Urothelium cell line (cell line): ENCODE measurements at regions not wholly inside any gene's neighbourhood (a gene's known extent, or its start where the extent isn't known, plus 50 kb on each side); places are given as distances from the start of the nearest gene placed in this dataset.

Experiments
- DNase-seq: peaks from one replicate; pipeline ENCODE4 v3.0.0; 2011; ENCODE audit warnings: low spot score, mixed read lengths
- FAIRE-seq: peaks from 2 replicates; lab custom pipeline; 2011; peaks lifted over from hg19 to GRCh38; lab: Jason Lieb, UNC

DNA sequence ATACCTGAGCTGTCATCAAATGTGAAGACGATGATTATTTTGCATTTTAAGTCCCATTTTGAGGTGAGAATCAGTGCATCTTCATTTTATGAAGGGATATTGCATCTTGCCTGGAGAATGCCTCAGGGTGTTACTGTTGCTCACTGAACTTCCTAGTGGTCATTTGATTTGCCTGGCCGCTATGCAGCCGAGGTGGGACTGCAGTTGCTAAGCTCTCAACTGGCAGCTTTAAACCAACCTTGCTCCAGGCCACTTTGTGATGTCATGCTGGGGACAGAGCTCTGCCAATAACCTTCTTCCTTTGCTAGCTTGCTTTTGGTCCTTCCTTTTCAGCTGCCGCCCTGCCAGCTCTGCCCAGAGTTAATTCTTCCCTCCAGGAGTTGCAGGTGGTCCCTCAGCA, 409.4 kb upstream of the B3GAT1 start:
- no peak for FAIRE-seq

DNA sequence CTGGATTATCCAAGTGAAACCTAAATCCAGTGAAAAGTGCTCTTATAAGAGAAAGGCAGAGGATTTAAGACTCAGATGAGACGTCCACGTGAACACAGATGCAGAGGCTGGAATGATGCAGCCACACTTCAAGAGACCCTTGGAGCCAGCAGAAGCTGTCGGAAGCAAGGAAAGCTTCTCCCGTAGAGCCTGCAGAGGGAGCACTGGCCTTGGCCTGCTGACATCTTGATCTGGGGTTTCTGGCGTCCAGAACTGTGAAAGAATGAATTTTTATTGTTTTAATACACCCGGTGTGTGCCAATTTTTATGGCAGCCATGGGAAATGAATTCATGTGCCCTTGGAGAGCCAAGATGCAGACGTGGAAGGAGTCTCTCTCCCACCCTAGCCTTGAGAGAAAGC, 407.0 kb upstream of the B3GAT1 start:
- DNase-seq (no peak), FAIRE-seq (no peak)

More for the DNA sequence above, 409.4 kb upstream of the B3GAT1 start:
- DNase-seq = no peak

DNA sequence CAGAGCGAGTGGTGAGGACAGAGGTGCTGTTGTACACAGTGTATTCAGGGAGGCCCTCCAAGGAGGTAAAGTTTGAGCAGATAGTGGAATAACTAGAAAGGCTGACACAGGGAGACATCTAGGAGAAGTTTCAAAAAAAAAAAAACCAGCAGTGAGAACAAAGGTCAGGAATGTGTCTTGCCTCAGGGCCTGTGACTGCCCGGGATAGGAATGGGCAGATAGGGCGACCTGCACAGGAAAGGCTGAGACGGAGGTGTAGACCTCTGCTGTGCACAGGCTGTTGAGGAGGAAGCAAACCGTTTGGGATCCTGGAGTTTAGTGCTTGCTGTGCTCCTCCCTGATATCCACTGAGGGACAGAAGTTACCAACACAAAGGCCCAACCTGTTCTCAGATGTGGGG, 406.5 kb upstream of the B3GAT1 start:
- FAIRE-seq = no peak
- no peak for DNase-seq

GRCh38 chr11:134815404-134815803, 403.4 kb upstream of the B3GAT1 start:
- FAIRE-seq (no peak), DNase-seq (no peak)

DNA sequence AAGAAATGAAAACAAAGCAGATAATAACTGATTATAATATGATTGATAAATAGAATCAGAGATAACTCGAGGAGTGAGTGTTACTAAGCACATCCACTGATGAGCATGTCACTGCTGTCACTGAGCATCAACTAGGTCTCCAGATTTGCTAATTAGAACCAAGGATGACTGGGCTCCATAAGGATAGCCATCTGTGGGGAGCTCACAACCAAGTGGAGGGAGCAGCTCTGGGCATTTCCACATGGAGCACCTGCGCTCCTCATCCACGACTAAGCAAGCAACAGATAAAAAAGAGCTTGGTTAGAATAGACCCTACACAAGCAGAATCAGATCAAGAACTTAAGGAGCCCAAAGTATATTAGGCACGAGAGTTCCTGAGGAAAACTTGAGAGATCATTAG, 396.0 kb upstream of the B3GAT1 start:
- FAIRE-seq = no peak

GRCh38 chr11:134802598-134802997, 390.6 kb upstream of the B3GAT1 start:
- no peak for DNase-seq
- no peak for FAIRE-seq

More for the DNA sequence above, 396.0 kb upstream of the B3GAT1 start:
- DNase-seq = no peak

DNA sequence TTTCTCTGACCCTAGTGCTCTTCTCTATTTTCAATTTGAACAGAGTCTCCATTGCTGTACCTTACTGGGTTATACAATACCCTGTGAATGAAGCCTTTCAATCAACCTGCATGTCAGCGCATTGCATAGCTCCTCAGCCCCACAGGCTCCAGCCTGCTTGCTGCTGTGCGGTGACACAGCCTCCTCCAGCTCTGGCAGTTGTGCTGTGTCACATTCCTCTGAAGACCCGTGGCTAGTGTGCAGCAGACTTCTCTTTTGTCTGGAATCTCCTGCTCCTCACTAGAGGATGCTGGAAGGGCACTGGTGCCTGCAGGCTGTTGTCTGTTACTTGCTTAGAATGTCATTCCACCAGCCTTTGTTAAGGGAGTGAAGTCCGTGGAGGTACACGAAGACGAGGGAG, 390.1 kb upstream of the B3GAT1 start:
- DNase-seq = peak; percentile 14
- no peak for FAIRE-seq

- DNase-seq (no peak), FAIRE-seq (no peak)
Observed at GRCh38 chr11:134801570-134801969, 389.5 kb upstream of the B3GAT1 start.

GRCh38 chr11:134800826-134801225, 388.8 kb upstream of the B3GAT1 start:
- FAIRE-seq = no peak
- no peak for DNase-seq

DNA sequence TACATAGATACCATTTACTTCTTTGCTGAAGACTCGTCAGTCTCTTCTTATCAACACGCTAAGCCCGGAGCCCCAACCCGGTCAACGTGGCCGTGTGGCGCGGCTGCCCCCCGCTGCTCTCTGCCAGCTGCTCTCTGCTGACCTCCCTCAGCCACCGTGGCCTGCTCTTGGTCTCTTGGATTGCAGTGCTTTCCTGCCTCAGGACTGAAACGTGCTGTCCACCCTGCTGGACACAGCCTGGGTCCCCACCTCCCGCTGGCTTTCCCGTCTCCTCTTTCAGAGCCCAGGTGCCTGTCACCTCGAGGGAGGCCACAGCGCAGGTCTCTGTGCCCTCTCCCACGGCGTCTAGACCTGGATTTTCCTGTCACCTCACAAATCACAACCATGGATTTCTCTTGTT, 388.1 kb upstream of the B3GAT1 start:
- DNase-seq = no peak
- no peak for FAIRE-seq

GRCh38 chr11:134799386-134799785, 387.3 kb upstream of the B3GAT1 start:
- DNase-seq (no peak), FAIRE-seq (no peak)

GRCh38 chr11:134797411-134798089, 385.5 kb upstream of the B3GAT1 start:
- FAIRE-seq (no peak), DNase-seq (no peak)

- DNase-seq = no peak
- no peak for FAIRE-seq
Observed at GRCh38 chr11:134795017-134795416, 383.0 kb upstream of the B3GAT1 start.

GRCh38 chr11:134794192-134794591, 382.1 kb upstream of the B3GAT1 start:
- FAIRE-seq (no peak), DNase-seq (no peak)

GRCh38 chr11:134792677-134793076, 380.6 kb upstream of the B3GAT1 start:
- no peak for DNase-seq
- FAIRE-seq = no peak

DNA sequence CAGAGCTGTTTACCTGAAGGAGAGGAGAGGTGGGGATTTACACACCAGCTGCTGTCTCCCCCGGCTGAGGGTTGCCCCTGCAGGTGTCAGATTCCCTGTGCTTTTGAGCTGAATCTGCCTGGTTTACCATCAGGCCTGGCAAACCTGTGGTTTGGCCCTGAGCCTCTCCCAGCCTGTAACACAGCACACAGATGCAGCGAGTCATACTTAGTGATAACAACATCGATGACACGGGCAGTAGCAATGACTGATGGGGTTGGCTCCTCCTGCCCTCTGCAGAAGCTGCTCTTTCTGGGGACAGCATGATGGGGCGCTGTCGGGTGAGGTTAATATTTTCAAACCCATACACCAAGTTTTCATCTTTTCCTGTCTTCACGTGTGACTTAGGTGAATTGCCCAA, 380.0 kb upstream of the B3GAT1 start:
- DNase-seq (no peak), FAIRE-seq (no peak)

- FAIRE-seq (no peak), DNase-seq (no peak)
Observed at GRCh38 chr11:134791102-134791501, 379.1 kb upstream of the B3GAT1 start.

DNA sequence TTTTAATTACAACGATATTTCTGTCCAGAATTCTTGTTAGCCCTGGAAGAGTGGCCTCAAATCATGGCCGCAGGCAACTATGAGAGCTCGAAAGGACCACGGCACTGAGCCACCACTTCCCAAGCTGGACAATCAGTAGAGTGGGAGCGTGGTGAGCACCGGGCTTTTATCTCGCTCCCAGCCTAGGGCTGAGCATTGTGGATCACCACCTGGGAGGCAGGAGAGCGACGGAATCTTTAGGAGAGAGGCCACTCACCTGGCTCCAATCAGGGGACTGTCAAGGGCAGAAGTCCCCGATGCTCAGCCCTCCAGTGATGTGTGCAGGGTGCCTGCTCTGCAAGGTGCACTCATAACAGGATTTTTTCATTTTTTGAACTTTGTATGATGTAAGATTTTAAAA, 377.1 kb upstream of the B3GAT1 start:
- no peak for DNase-seq
- no peak for FAIRE-seq

- FAIRE-seq = no peak
Observed at GRCh38 chr11:134786636-134787035, 374.6 kb upstream of the B3GAT1 start.

DNA sequence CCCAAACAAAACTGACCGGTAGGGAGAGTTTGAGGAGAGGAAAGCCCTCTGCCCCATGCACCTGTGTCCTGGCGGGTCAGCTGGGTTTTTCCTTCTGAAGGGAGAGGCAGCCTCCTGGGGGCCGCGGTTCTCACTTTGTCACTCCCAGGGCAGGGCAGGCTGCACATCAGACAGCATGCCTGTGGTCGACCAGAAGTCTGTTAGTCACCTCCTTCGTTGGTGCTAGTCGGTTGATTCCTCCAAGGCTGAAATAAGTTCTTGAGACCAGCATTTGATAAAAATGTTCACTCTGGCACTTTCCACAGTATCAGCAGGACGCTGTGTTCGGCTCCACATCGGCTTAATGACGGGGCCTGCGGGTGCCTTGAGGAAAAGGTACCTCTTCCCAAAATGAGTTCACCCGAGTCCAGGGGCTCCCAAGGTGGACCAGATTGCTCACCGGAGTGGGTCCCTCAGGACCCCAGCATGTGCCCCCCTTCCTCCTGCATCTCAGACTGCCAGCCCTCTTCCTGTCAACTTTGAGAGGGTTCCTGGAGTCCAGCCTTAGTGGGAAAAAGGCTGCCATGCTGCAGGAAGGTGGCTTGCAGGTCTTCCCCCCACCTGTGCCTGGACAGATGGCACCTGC, 373.7 kb upstream of the B3GAT1 start:
- FAIRE-seq (no peak), DNase-seq (no peak)

More at GRCh38 chr11:134786636-134787035, 374.6 kb upstream of the B3GAT1 start:
- DNase-seq = no peak

GRCh38 chr11:134785059-134785458, 373.0 kb upstream of the B3GAT1 start:
- no peak for DNase-seq
- FAIRE-seq = no peak

- DNase-seq (no peak), FAIRE-seq (no peak)
Observed at GRCh38 chr11:134784568-134784967, 372.5 kb upstream of the B3GAT1 start.

DNA sequence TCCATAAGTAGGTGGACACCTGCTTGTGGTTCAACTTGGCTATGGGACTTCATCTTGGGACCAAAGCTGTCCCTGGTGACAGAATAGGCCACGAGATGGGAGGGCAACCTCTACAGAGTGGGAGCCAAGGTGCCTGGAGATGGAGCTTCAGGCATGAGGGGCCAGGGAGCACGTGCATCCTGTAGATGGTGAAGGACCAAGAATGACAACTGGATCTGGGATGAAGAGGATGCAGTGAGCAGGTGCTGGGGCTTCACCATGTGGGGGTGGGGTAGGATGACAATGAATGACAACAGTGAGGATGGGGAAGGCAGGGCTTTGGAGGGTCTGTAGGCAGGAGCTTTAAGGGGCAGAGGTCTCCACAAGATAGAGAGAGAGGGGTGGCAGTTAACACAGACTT, 372.0 kb upstream of the B3GAT1 start:
- no peak for DNase-seq
- no peak for FAIRE-seq
